CD14-positive monocyte (primary cell): ENCODE measurements at regions not wholly inside any gene's neighbourhood (a gene's known extent, or its start where the extent isn't known, plus 50 kb on each side); places are given as distances from the start of the nearest gene placed in this dataset.
A peak's percentile ranks its signal among the peaks of the same experiment; 100 is the strongest.

ENCODE experiments used
- DNase-seq, 3 donors: peaks; one replicate each; pipeline ENCODE4 v3.0.0-alpha.2; 2011 to 2022
- H2AFZ ChIP-seq: 2 replicates; pipeline ENCODE4 v1.6.0; 2012; ENCODE audit warnings: mild to moderate bottlenecking, low read depth, low read length, inconsistent platforms; ENCODE audit not compliant: insufficient read depth, poor library complexity, severe bottlenecking
- H3K27ac ChIP-seq, 2 donors: 1 replicate in 1 of 2; 2 replicates in 1 of 2; pipeline ENCODE4 v1.5.1; 2012 to 2013; ENCODE audit warnings: low read length in 2 of 2, control low read depth in 1 of 2, inconsistent platforms in 1 of 2, low read depth in 1 of 2, mild to moderate bottlenecking in 1 of 2
- H3K27me3 ChIP-seq, 2 donors: one replicate each; pipeline versions ENCODE4 v1.6.0 to v1.6.1; 2011 to 2013; ENCODE audit warnings: low read length in 2 of 2; ENCODE audit not compliant: control insufficient read depth in 2 of 2, insufficient read depth in 2 of 2
- H3K36me3 ChIP-seq, 2 donors: replicated peaks in 1 of 2; 1 replicate in 1 of 2; 2 replicates in 1 of 2; pipeline versions ENCODE4 v1.5.1 to v1.6.1; 2012 to 2013; ENCODE audit warnings: low read length in 2 of 2, control low read depth in 1 of 2, inconsistent platforms in 1 of 2, mild to moderate bottlenecking in 1 of 2; ENCODE audit not compliant: insufficient read depth in 2 of 2, control insufficient read depth in 1 of 2
- H3K4me1 ChIP-seq, 2 donors: 1 replicate in 1 of 2; 2 replicates in 1 of 2; pipeline versions ENCODE4 v1.5.1 to v1.6.1; 2012 to 2013; ENCODE audit warnings: low read length in 2 of 2, control low read depth in 1 of 2, inconsistent platforms in 1 of 2, mild to moderate bottlenecking in 1 of 2, moderate library complexity in 1 of 2; ENCODE audit not compliant: insufficient read depth in 2 of 2, control insufficient read depth in 1 of 2
- H3K4me2 ChIP-seq: replicated peaks from 2 replicates; pipeline ENCODE3; 2012; ENCODE audit warnings: low read length, moderate library complexity, mild to moderate bottlenecking; ENCODE audit not compliant: poor library complexity, severe bottlenecking; ENCODE audit errors: extremely low read depth
- H3K4me3 ChIP-seq, 3 experiments: fragments of 200-600 bp in 1 of 3; sonication (generic) in 1 of 3; replicated peaks in 1 of 3; 1 replicate in 2 of 3; 2 replicates in 1 of 3; pipeline ENCODE4 v1.5.1; 2011 to 2013; ENCODE audit warnings: low read length in 3 of 3, mild to moderate bottlenecking in 3 of 3, control low read depth in 2 of 3, low read depth in 2 of 3, inconsistent platforms in 1 of 3, moderate library complexity in 1 of 3
- H3K79me2 ChIP-seq: 2 replicates; pipeline ENCODE4 v1.6.0; 2012; ENCODE audit warnings: mild to moderate bottlenecking, control low read depth, inconsistent platforms, low read length, moderate library complexity; ENCODE audit not compliant: insufficient read depth
- H3K9ac ChIP-seq: 2 replicates; pipeline ENCODE4 v1.6.0; 2017; ENCODE audit warnings: low read length, mild to moderate bottlenecking; ENCODE audit not compliant: insufficient read depth, poor library complexity, severe bottlenecking
- H3K9me3 ChIP-seq, 2 donors: replicated peaks in 1 of 2; 1 replicate in 1 of 2; 2 replicates in 1 of 2; pipeline versions ENCODE4 v1.5.1 to v1.6.1; 2012 to 2013; ENCODE audit warnings: low read length in 2 of 2, control low read depth in 1 of 2; ENCODE audit not compliant: control insufficient read depth in 1 of 2, insufficient read depth in 1 of 2
- H4K20me1 ChIP-seq: 2 replicates; pipeline ENCODE4 v1.6.0; 2012; ENCODE audit warnings: mild to moderate bottlenecking, low read length, control low read depth, moderate library complexity; ENCODE audit not compliant: insufficient read depth
- H3K27ac Mint-ChIP-seq, 7 donors: one replicate each; pipeline ENCODE4 v1.8.0; 2020; ENCODE audit warnings: mild to moderate bottlenecking in 7 of 7, mixed read lengths in 7 of 7, moderate library complexity in 6 of 7, inconsistent platforms in 2 of 7
- H3K27me3 Mint-ChIP-seq, 3 donors: one replicate each; pipeline ENCODE4 v1.8.0; 2021 to 2022; ENCODE audit warnings: low read depth in 3 of 3, mild to moderate bottlenecking in 3 of 3, mixed read lengths in 3 of 3, moderate library complexity in 3 of 3, inconsistent platforms in 1 of 3
- H3K36me3 Mint-ChIP-seq, 2 donors: one replicate each; pipeline ENCODE4 v1.8.0; 2020; ENCODE audit warnings: mixed read lengths in 2 of 2, inconsistent platforms in 1 of 2, mild to moderate bottlenecking in 1 of 2
- H3K4me1 Mint-ChIP-seq: one replicate; pipeline ENCODE4 v1.8.0; 2020; ENCODE audit warnings: mild to moderate bottlenecking, mixed read lengths
- H3K4me3 Mint-ChIP-seq, 2 donors: one replicate each; pipeline ENCODE4 v1.8.0; 2020; ENCODE audit warnings: mild to moderate bottlenecking in 2 of 2, mixed read lengths in 2 of 2, moderate library complexity in 1 of 2
- H3K9me3 Mint-ChIP-seq, 7 donors: one replicate each; pipeline ENCODE4 v1.8.0; 2020 to 2022; ENCODE audit warnings: mixed read lengths in 7 of 7, mild to moderate bottlenecking in 6 of 7, moderate library complexity in 6 of 7, inconsistent platforms in 2 of 7
- CTCF ChIP-seq: fragments of 200-600 bp; IDR thresholded peaks from one replicate; pipeline ENCODE4 v1.8.0; 2022; ENCODE audit warnings: antibody characterized with exemption, mild to moderate bottlenecking
- WGBS: methylation state at CpG from one replicate; pipeline ENCODE4 v1.1.5; 2013; ENCODE audit warnings: missing lambda C conversion rate; ENCODE audit not compliant: insufficient coverage; 5-methylcytosine and 5-hydroxymethylcytosine counted together
- intact Hi-C, 2 donors: fragments of 100-400 bp; cut with micrococcal nuclease; formaldehyde crosslinking; loops; one replicate each; pipeline versions ENCODE4 v1.15.0 to v1.15.1; 2023

- WGBS: 44% methylated on average over 25 of the region's 33 CpGs
- intact Hi-C loops: loop anchor here (5.0 kb wide), 2 partner anchors 32 to 37 kb away; no protein-coding TSS in a partner anchor
- no peak overlapping the region for H2AFZ ChIP-seq
- H3K4me3 ChIP-seq: peak overlapping the region; percentile 10 to 62 (median 33)
- no peaks in the 10 kb centered on the region for H3K79me2 ChIP-seq
- peak overlapping the region; percentile 62 for H3K9ac ChIP-seq
- H3K27me3 ChIP-seq: peaks cover 0 to 17% of the 10 kb centered on the region in 2 donors
- TF ChIP-seq CTCF: no peak
- H3K4me1 ChIP-seq: peaks cover 50 to 58% of the 10 kb centered on the region in 2 donors
- Mint-ChIP-seq H3K4me1 (peaks cover 57% of the 10 kb centered on the region), H3K4me3 (peak overlapping the region; percentile 74 to 85), H3K9me3 (peaks cover 0 to 1% (median 0%) of the 10 kb centered on the region in 7 donors), H3K36me3 (peaks cover 19 to 23% of the 10 kb centered on the region in 2 donors), H3K27me3 (peaks cover 24 to 54% (median 36%) of the 10 kb centered on the region in 3 donors), H3K27ac (peak overlapping the region; percentile 65 to 89 (median 86))
- peak overlapping the region; percentile 37 to 87 for H3K27ac ChIP-seq
- H3K4me2 ChIP-seq: peak overlapping the region; percentile 65
- H3K9me3 ChIP-seq: no peaks in the 10 kb centered on the region
- peak; percentile 89 to 97 (median 95) for DNase-seq
- H3K36me3 ChIP-seq: no peaks in the 10 kb centered on the region
- H4K20me1 ChIP-seq: no peaks in the 10 kb centered on the region
Observed at GRCh38 chr4:3369781-3370674, 71.7 kb upstream of the HGFAC start.

- WGBS: 92% methylated on average over 26 of the region's 34 CpGs
- Mint-ChIP-seq H3K4me1 (peaks cover 57% of the 10 kb centered on the region), H3K9me3 (peaks cover 0 to 1% (median 0%) of the 10 kb centered on the region in 7 donors), H3K27me3 (peaks cover 21 to 47% (median 39%) of the 10 kb centered on the region in 3 donors), H3K36me3 (peaks cover 25 to 28% of the 10 kb centered on the region in 2 donors), H3K4me3 (peak overlapping the region; percentile 49 to 85), H3K27ac (peak overlapping the region in 6 of 7 donors; percentile 14 to 89 (median 76))
- Histone ChIP-seq H3K36me3 (no peaks in the 10 kb centered on the region), H4K20me1 (no peaks in the 10 kb centered on the region), H3K4me2 (peak overlapping the region; percentile 20), H3K27me3 (peaks cover 0 to 17% of the 10 kb centered on the region in 2 donors), H3K4me1 (peaks cover 50 to 58% of the 10 kb centered on the region in 2 donors), H3K4me3 (peak overlapping the region in 1 of 3 experiments; percentile 16), H3K27ac (no peak overlapping the region), H3K9me3 (no peaks in the 10 kb centered on the region), H2AFZ (no peak overlapping the region), H3K9ac (no peak overlapping the region), H3K79me2 (no peaks in the 10 kb centered on the region)
- intact Hi-C loops: loop anchor here in 1 of 2 donors (2.0 kb wide), 1 partner anchor 17 kb away; no protein-coding TSS in a partner anchor
- no peak for DNase-seq
- TF ChIP-seq CTCF: no peak
Observed at GRCh38 chr4:3371033-3372001, 70.5 kb upstream of the HGFAC start.
